Activated CD8-positive, alpha-beta memory T cell treated with anti-CD3 and anti-CD28 coated beads, Interleukin-2, amount 50 U/mL, for 1 hour (primary cell): ENCODE measurements at regions not wholly inside any gene's neighbourhood (a gene's known extent, or its start where the extent isn't known, plus 50 kb on each side); places are given as distances from the start of the nearest gene placed in this dataset.
"Not testable (repeated sequence)": the region's sequence is repeated elsewhere in the genome, so short reads cannot be mapped to it uniquely, and the experiment has no call there.

Experiments used
- DNase-seq: peaks from one replicate; pipeline ENCODE4 v3.0.0-alpha.2; 2020; ENCODE audit errors: extremely low read depth

DNA sequence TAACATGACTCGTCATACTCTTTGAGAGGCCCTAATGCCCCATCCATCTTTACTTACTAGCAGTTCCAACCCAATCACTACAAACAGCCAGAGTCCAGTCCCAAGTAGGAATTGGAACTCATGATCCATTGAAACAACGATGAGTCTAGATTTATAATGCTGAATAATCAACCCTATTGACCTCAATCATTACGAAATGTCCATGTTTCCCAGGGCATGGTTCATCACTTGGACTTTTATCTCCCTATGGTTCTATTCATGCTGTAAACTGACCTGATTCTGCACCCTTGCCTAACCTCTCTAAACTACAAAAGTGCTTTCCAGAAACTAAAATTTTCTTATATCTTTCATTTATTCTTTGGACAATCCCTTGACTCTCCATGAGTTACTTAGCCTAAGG is 840.0 kb upstream of the B3GALT2 start:
- no peak for DNase-seq

DNA sequence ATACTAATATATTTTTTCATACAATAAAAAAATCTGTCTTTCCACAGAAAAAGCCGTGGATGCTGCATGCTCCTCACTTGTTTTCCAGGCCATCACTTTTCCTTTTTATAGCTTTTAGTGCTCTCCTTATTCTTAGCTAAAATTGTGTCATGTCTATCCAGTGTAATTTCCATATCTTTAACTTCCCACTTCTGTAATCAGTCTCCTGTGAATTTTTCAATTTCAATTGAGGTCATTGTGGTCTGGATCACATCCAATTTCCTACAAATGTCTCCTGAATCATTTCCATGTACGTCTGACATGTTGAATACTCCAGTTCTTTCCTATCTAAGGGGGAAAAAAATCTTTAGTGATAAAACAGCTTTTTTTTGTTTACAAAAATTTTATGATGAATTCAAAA is 838.2 kb upstream of the B3GALT2 start:
- no peak for DNase-seq

DNA sequence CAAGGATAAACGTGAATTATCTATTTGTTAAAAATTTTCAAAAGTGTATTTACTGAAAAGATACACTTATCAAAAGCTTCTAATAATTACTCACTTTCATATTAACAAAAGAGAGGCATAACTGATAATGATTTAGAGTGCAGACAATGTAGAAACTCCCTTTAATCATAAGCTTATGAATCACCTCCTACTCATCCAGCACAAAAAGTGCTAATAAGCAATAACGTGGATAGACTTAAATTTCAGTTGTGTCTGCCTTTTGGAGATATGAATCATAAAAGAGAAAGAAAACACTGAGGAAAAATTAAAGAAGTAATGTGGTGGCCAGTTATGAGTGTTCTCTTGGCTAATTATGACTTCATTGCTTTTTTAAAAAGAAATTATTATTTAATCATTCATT is 827.6 kb upstream of the B3GALT2 start:
- no peak for DNase-seq

DNA sequence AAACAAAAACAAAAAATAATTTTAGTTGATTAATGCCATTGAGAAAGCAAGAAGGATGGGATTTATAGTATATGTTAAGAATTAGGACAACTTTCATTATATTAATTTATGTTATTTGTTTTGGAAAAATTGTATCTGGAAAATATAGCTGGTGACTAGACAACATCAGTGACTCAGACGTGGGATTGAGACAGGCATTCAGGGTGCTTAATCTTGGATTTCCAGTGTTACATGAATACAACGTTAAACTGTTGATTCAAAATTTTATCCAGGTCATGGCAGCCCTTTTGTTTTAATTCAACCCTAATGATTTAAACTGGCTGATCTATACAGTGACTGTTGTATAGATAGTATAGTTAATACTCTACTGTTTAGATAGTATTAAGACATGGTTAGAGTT is 827.1 kb upstream of the B3GALT2 start:
- no peak for DNase-seq

GRCh38 chr1:194004146-194004545 is 817.7 kb upstream of the B3GALT2 start:
- no peak for DNase-seq

DNA sequence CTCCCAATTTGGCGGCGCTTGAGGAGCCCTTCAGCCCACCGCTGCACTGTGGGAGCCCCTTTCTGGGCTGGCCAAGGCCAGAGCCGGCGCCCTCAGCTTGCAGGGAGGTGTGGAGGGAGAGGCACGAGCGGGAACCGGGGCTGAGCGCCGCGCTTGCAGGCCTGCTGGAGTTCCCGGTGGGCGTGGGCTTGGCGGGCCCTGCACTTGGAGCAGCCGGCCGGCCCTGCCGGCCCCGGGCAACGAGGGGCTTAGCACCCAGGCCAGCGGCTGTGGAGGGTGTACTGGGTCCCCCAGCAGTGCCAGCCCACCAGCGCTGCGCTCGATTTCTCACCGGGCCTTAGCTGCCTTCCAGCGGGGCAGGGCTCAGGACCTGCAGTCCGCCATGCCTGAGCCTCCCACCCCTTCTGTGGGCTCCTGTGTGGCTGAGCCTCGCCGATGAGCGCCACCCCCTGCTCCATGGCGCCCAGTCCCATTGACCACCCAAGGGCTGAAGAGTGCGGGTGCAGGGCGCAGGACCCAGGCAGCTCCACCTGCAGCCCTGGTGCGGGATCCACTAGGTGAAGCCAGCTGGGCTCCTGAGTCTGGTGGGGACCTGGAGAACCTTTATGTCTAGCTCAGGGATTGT is 815.4 kb upstream of the B3GALT2 start:
- DNase-seq: not testable (repeated sequence)

DNA sequence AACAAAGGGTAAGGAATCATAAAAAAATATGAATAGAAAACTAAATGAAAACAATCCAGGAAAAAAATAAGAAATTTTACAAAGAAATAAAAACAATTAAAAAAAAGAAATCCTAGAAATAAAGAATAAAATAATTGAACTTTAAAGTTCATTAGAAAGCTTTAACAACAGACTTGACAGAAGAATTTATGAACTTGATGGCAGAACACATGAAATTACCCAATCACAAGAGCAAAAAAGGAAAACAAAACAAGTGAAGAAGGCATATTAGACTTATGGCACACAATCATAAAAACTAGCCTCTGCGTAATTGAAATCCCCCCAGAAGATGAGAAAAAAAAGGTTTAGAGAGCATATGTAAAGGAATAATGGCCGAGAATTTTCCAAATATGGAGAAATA is 802.5 kb upstream of the B3GALT2 start:
- DNase-seq: no peak

DNA sequence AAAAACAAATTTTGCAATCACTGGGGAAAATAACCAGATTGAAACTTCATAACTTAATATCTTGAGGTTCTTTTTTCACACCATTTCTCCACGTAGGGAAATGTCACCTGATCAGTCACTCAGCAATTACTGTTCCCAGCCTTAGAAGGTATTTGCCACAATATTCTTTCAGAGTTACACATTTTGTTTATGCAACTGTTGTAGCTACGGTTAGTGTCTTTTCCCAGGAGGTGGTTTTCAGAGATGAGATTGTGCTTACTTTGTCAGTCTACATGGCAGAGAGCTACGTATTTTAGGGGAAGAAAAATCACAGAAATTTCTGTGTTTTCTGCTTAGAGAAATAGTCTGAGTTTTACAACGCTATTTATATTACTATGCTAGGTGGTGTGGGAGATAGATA is 792.8 kb upstream of the B3GALT2 start:
- no peak for DNase-seq

- no peak for DNase-seq
Observed at GRCh38 chr1:193974286-193974798, 787.9 kb upstream of the B3GALT2 start.

- no peak for DNase-seq
Observed at GRCh38 chr1:193973428-193973827, 787.0 kb upstream of the B3GALT2 start.

DNA sequence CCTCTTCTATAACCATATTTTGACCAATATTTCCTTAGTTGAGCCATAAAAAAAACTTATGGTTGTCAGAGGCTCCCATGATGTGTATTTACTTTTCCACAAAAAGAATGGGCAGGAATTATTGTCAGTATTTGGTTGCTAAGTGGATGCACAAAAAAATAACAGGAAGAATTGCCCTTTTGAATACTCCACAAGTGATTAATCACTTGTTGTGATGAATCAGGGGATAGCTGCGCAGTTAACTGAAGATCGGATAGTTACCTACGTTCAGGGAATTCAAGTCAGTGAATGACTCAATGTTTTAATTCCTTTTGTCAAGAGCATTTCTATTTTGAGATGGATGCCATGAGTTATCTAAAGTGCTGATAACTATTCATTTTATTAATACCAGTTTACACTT is 785.2 kb upstream of the B3GALT2 start:
- no peak for DNase-seq

DNA sequence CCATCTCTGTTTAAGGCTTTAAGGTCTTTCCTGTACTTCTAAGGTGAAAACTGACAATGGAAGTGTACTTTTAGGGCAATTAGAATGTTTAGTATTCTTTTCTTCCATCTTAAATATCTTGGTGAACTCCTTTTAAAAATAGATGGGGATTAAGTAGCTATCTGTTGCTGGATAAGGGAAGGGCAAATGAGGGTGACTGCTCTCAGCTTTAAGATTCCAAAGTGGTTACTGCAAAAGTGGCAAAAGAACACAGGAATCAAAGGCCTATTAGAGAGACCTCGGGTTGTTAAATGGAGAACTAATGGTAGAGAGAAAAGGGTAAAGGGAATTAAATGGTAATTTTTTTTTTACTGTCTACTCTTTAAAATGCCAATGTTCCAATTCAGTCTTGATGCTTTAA is 774.1 kb upstream of the B3GALT2 start:
- DNase-seq: no peak

DNA sequence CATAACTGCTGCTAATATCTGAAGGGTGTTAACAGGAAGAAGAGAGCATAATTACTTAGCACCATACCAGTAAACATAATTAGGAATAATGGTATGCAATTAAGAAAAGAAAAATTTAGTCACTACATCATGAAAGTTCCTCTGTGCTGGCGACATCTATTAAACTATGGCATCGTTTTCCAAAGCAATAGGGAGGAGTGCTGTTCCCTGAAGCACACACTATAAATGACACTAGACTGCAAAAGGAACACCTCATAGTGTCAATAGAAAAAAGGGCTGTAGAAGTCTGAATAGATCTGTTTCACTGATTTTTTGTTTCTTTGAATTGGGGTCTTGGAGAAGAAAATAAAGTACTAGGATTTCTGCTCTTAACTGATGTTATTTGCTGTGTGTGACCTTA is 773.6 kb upstream of the B3GALT2 start:
- no peak for DNase-seq

DNA sequence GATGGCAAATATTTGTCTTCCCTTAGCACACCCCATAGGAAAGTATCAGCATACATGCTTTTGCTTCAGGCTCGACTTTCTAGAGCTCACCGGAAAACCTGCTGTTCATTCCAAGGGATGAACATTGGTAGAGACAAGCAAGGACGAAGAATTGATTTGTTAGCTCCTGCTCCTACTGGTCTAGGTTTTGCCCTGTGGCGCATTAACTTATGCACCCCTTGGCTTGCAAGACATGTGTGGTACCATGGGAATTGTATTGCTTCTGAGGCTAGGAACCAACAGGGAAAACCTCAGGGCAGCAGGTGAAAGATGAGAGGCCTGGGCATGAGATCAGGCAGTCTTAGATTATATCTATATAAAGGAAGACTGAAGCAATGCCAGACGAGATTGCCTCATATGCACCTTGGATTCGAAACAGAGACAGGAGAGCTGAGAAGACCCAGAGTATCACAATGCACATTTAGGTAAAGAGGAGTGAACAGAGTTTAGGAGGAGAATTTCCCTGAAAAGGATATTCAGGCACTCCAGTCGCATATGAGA is 771.2 kb upstream of the B3GALT2 start:
- no peak for DNase-seq

GRCh38 chr1:193952778-193953374 is 766.5 kb upstream of the B3GALT2 start:
- no peak for DNase-seq

GRCh38 chr1:193951984-193952383 is 765.6 kb upstream of the B3GALT2 start:
- no peak for DNase-seq

GRCh38 chr1:193944454-193944853 is 758.0 kb upstream of the B3GALT2 start:
- DNase-seq: no peak

DNA sequence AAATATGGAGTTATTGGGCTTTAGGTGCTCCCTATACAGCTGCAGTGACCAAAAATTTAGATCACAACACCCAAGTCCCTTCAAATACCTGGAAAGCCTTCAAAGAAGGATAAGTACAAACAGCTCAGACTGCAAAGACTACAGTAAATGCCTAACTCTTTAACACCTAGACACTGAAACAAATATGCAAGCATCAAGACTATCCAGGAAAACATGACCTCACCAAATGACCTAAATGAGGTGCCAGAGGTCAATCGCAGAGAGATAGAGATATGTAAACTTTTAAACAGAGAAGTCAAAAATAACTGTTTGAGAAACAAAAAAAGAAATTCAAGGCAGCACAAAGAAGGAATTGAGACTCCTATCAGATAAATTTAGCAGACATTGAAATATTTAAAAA is 753.8 kb upstream of the B3GALT2 start:
- no peak for DNase-seq

- no peak for DNase-seq
Observed at GRCh38 chr1:193939585-193939984, 753.2 kb upstream of the B3GALT2 start.

GRCh38 chr1:193937308-193937707 is 750.9 kb upstream of the B3GALT2 start:
- no peak for DNase-seq

GRCh38 chr1:193932979-193933378 is 746.6 kb upstream of the B3GALT2 start:
- DNase-seq: no peak

DNA sequence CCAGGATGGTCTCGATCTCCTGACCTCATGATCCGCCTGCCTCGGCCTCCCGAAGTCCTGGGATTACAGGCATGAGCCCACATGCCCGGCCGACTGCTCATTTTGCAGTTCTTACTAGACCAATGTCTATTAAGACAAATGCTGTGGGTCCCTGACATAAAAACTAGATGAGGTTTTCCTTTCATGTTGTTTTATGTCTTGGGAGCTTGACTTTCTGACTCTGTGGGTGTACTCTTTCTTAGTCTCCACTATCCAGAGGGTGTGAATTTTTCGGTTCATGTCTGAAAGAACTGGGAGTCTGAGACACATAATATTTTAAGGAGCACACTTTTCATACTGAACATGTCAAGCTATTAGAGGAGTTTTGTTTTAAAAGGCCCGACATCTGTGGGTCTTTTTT is 744.9 kb upstream of the B3GALT2 start:
- no peak for DNase-seq

- no peak for DNase-seq
Observed at GRCh38 chr1:193929374-193930033, 743.1 kb upstream of the B3GALT2 start.
